ENCODE measurements at regions not wholly inside any gene's neighbourhood (a gene's known extent, or its start where the extent isn't known, plus 50 kb on each side); places are given as distances from the start of the nearest gene placed in this dataset.
A peak's percentile ranks its signal among the peaks of the same experiment; 100 is the strongest.

GRCh38 chr11:42555190-42555589 lies 756.6 kb upstream of the API5 start:
- Histone ChIP-seq H3K9ac (ENCODE audit: low read length) (no peak overlapping the region), H3K36me3 (ENCODE audit: control insufficient read depth, low read depth, low read length) (no peaks in the 10 kb centered on the region), H3K4me3 (ENCODE audit: low read length) (no peak overlapping the region), H3K27ac (ENCODE audit: low read length) (no peak overlapping the region), H3K4me1 (ENCODE audit: control insufficient read depth, low read depth, low read length) (no peaks in the 10 kb centered on the region), H3K9me3 (ENCODE audit: control insufficient read depth, low read depth, low read length) (no peaks in the 10 kb centered on the region), H3K27me3 (ENCODE audit: control insufficient read depth, insufficient read depth, low read length) (no peaks in the 10 kb centered on the region)

DNA sequence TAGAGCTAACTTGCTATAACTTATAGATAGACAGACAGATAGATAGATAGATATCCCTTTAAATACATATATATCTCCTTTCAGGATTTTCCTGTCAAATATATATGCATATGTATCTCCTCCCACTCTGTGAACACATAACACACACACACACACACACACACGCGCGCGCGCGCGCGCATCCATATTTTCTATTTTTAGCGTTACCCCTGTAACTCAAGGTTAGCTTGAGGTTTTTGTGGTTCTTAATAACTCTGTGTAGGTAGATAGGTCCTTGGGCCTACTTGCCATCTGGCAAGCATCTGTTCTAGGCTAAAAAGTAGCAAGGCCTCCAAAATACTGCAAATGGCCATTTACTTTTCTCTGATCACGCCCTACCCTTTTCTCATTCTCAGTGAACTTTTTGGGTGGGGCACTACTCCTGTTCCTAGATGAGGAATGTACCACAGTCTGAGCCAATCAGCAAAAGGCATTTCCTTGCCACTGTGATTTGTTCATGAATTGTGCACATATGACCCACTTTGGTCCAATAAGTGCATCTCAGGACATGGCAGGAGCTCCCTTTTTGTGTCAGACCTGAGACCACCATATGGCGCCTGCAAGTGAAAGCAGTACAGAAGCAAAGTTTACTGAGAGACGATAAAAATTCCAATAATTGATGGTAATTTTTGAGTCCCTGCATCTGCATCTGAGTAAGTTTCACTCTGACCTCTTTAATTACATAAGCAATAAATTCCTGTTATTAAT lies 740.5 kb upstream of the API5 start:
- Histone ChIP-seq H3K27me3 (ENCODE audit: control insufficient read depth, insufficient read depth, low read length) (no peaks in the 10 kb centered on the region), H3K9me3 (ENCODE audit: control insufficient read depth, low read depth, low read length) (no peaks in the 10 kb centered on the region), H3K4me3 (ENCODE audit: low read length) (no peak overlapping the region), H3K4me1 (ENCODE audit: control insufficient read depth, low read depth, low read length) (no peaks in the 10 kb centered on the region), H3K27ac (ENCODE audit: low read length) (no peak overlapping the region), H3K36me3 (ENCODE audit: control insufficient read depth, low read depth, low read length) (no peaks in the 10 kb centered on the region), H3K9ac (ENCODE audit: low read length) (no peak overlapping the region)

DNA sequence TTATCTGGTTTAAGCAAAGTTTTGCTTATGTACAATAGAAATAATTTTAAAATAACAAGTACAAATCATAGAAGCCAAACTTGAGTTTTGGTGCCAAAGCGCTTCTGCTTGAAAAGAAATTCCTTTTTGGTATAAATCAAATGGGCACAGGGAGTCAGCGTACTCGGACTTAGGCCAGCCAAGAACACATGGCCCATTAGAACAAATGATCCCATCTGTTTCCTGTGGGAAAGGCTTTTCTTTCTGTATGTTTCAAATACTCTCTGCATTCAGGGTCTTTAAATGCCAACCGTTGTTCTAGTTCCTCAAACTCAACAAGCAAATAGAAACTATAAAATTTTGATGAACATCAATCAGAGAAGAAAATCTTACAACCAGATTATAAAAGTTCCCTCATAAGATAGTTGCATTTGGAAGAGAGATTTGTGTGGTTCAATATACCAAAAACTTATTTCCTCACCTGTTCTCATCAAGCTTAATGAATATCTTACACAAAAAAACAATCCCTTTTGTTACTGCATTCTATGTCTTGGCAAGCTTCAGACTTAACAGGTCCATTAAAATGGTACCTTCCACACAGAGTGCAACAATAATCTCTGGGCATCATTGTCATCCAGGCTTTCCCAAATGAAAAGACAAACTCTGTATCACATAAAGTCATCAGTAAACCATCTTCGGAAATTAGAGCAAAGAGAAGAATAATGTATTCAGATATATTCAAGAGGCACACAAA lies 739.8 kb upstream of the API5 start:
- H3K27me3 ChIP-seq (ENCODE audit: control insufficient read depth, insufficient read depth, low read length): no peaks in the 10 kb centered on the region
- no peak overlapping the region for H3K27ac ChIP-seq (ENCODE audit: low read length)
- H3K36me3 ChIP-seq (ENCODE audit: control insufficient read depth, low read depth, low read length): no peaks in the 10 kb centered on the region
- no peaks in the 10 kb centered on the region for H3K4me1 ChIP-seq (ENCODE audit: control insufficient read depth, low read depth, low read length)
- H3K9ac ChIP-seq (ENCODE audit: low read length): no peak overlapping the region
- no peak overlapping the region for H3K4me3 ChIP-seq (ENCODE audit: low read length)
- no peaks in the 10 kb centered on the region for H3K9me3 ChIP-seq (ENCODE audit: control insufficient read depth, low read depth, low read length)

DNA sequence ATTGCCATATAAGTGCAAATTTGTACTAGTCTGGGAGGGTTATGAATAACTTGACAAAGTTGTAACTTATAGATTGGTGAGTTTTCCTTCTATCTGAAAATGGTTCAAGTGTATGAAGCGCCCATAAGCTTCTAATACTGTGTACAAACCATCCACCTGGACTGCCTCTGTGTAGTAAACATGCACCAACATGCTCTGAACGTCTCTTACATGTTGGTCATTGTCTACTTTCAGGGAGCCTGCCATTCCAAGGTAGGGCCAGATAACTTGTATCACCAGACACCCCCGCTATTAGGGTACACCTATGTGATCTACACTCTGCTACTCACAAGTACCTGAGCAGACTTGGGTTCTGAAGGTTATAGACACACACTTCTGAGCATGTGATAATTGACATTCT lies 735.5 kb upstream of the API5 start:
- no peaks in the 10 kb centered on the region for H3K9me3 ChIP-seq (ENCODE audit: control insufficient read depth, low read depth, low read length)
- H3K27me3 ChIP-seq (ENCODE audit: control insufficient read depth, insufficient read depth, low read length): no peaks in the 10 kb centered on the region
- H3K27ac ChIP-seq (ENCODE audit: low read length): no peak overlapping the region
- H3K36me3 ChIP-seq (ENCODE audit: control insufficient read depth, low read depth, low read length): no peaks in the 10 kb centered on the region
- H3K4me3 ChIP-seq (ENCODE audit: low read length): no peak overlapping the region
- H3K9ac ChIP-seq (ENCODE audit: low read length): no peak overlapping the region
- no peaks in the 10 kb centered on the region for H3K4me1 ChIP-seq (ENCODE audit: control insufficient read depth, low read depth, low read length)

GRCh38 chr11:42589286-42589685 lies 722.5 kb upstream of the API5 start:
- Histone ChIP-seq H3K4me1 (ENCODE audit: control insufficient read depth, low read depth, low read length) (no peaks in the 10 kb centered on the region), H3K9ac (ENCODE audit: low read length) (no peak overlapping the region), H3K4me3 (ENCODE audit: low read length) (no peak overlapping the region), H3K27ac (ENCODE audit: low read length) (no peak overlapping the region), H3K27me3 (ENCODE audit: control insufficient read depth, insufficient read depth, low read length) (no peaks in the 10 kb centered on the region), H3K9me3 (ENCODE audit: control insufficient read depth, low read depth, low read length) (no peaks in the 10 kb centered on the region), H3K36me3 (ENCODE audit: control insufficient read depth, low read depth, low read length) (no peaks in the 10 kb centered on the region)

DNA sequence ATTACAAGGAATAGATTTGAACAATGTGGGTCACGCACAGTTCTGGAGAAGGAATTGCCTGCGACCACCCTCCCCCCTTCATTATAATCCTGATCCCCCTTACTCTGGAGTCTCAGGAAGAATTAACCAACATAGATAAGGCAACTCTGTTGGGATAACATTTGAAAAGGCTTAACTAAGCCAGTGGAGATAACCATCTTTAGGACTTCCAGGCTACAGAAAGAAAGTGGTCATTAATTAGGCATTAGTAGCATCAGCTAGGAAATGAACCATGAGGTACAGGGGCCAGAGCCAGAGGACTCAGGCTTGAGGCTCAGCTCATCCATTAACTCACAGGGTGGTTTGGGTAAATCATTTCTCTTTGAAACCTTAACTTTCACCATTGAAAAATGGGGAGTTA lies 720.0 kb upstream of the API5 start:
- Histone ChIP-seq H3K27me3 (ENCODE audit: control insufficient read depth, insufficient read depth, low read length) (no peaks in the 10 kb centered on the region), H3K9ac (ENCODE audit: low read length) (no peak overlapping the region), H3K27ac (ENCODE audit: low read length) (no peak overlapping the region), H3K36me3 (ENCODE audit: control insufficient read depth, low read depth, low read length) (no peaks in the 10 kb centered on the region), H3K9me3 (ENCODE audit: control insufficient read depth, low read depth, low read length) (no peaks in the 10 kb centered on the region), H3K4me1 (ENCODE audit: control insufficient read depth, low read depth, low read length) (peaks cover 13% of the 10 kb centered on the region), H3K4me3 (ENCODE audit: low read length) (no peak overlapping the region)

GRCh38 chr11:42593441-42593840 lies 718.4 kb upstream of the API5 start:
- H3K4me3 ChIP-seq (ENCODE audit: low read length): no peak overlapping the region
- no peaks in the 10 kb centered on the region for H3K9me3 ChIP-seq (ENCODE audit: control insufficient read depth, low read depth, low read length)
- peaks cover 18% of the 10 kb centered on the region for H3K4me1 ChIP-seq (ENCODE audit: control insufficient read depth, low read depth, low read length)
- H3K27me3 ChIP-seq (ENCODE audit: control insufficient read depth, insufficient read depth, low read length): no peaks in the 10 kb centered on the region
- no peak overlapping the region for H3K9ac ChIP-seq (ENCODE audit: low read length)
- H3K27ac ChIP-seq (ENCODE audit: low read length): no peak overlapping the region
- H3K36me3 ChIP-seq (ENCODE audit: control insufficient read depth, low read depth, low read length): no peaks in the 10 kb centered on the region

GRCh38 chr11:42595876-42596275 lies 715.9 kb upstream of the API5 start:
- H3K4me3 ChIP-seq (ENCODE audit: low read length): peak overlapping the region; percentile 11

GRCh38 chr11:42596576-42597145 lies 715.1 kb upstream of the API5 start:
- Histone ChIP-seq H3K4me3 (ENCODE audit: low read length) (no peak overlapping the region), H3K36me3 (ENCODE audit: control insufficient read depth, low read depth, low read length) (no peaks in the 10 kb centered on the region), H3K4me1 (ENCODE audit: control insufficient read depth, low read depth, low read length) (peaks cover 22% of the 10 kb centered on the region), H3K27me3 (ENCODE audit: control insufficient read depth, insufficient read depth, low read length) (no peaks in the 10 kb centered on the region), H3K27ac (ENCODE audit: low read length) (no peak overlapping the region), H3K9ac (ENCODE audit: low read length) (no peak overlapping the region), H3K9me3 (ENCODE audit: control insufficient read depth, low read depth, low read length) (no peaks in the 10 kb centered on the region)

More at GRCh38 chr11:42595876-42596275, 715.9 kb upstream of the API5 start:
- Histone ChIP-seq H3K4me1 (ENCODE audit: control insufficient read depth, low read depth, low read length) (peaks cover 22% of the 10 kb centered on the region), H3K9ac (ENCODE audit: low read length) (no peak overlapping the region), H3K9me3 (ENCODE audit: control insufficient read depth, low read depth, low read length) (no peaks in the 10 kb centered on the region), H3K27me3 (ENCODE audit: control insufficient read depth, insufficient read depth, low read length) (no peaks in the 10 kb centered on the region), H3K27ac (ENCODE audit: low read length) (no peak overlapping the region), H3K36me3 (ENCODE audit: control insufficient read depth, low read depth, low read length) (no peaks in the 10 kb centered on the region)

GRCh38 chr11:42598341-42598740 lies 713.5 kb upstream of the API5 start:
- Histone ChIP-seq H3K4me3 (ENCODE audit: low read length) (no peak overlapping the region), H3K9ac (ENCODE audit: low read length) (no peak overlapping the region), H3K27me3 (ENCODE audit: control insufficient read depth, insufficient read depth, low read length) (no peaks in the 10 kb centered on the region), H3K27ac (ENCODE audit: low read length) (no peak overlapping the region), H3K36me3 (ENCODE audit: control insufficient read depth, low read depth, low read length) (no peaks in the 10 kb centered on the region), H3K9me3 (ENCODE audit: control insufficient read depth, low read depth, low read length) (no peaks in the 10 kb centered on the region), H3K4me1 (ENCODE audit: control insufficient read depth, low read depth, low read length) (peaks cover 22% of the 10 kb centered on the region)

DNA sequence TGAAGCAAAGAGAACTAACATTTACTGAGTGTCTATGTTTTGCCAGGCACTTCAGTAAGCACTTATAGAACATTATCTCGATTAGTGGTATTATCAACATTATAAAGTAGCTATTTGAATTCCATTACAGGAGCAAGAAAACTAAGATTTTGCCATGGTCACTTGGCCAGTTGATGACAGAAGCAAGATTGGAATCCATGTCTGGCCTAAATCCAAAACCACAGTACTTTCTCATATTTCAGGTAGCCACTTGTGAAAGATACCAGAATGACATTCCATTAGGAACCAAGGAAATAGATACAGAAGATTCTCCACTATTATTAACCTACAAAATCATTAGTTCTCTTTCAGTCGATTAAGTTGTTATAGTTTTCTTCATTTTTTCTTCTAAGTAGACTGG lies 691.0 kb upstream of the API5 start:
- Histone ChIP-seq H3K4me1 (ENCODE audit: control insufficient read depth, low read depth, low read length) (no peaks in the 10 kb centered on the region), H3K4me3 (ENCODE audit: low read length) (no peak overlapping the region), H3K27me3 (ENCODE audit: control insufficient read depth, insufficient read depth, low read length) (no peaks in the 10 kb centered on the region), H3K9me3 (ENCODE audit: control insufficient read depth, low read depth, low read length) (no peaks in the 10 kb centered on the region), H3K27ac (ENCODE audit: low read length) (no peak overlapping the region), H3K36me3 (ENCODE audit: control insufficient read depth, low read depth, low read length) (no peaks in the 10 kb centered on the region), H3K9ac (ENCODE audit: low read length) (no peak overlapping the region)
